Inferior parietal cortex (tissue), 1 donor: ENCODE measurements at regions not wholly inside any gene's neighbourhood (a gene's known extent, or its start where the extent isn't known, plus 50 kb on each side); places are given as distances from the start of the nearest gene placed in this dataset.
"Not testable (repeated sequence)": the region's sequence is repeated elsewhere in the genome, so short reads cannot be mapped to it uniquely, and the experiment has no call there.

Source experiments
- DNase-seq: peaks from one replicate; pipeline ENCODE4 v3.0.0-alpha.2; 2016; ENCODE audit errors: extremely low spot score

DNA sequence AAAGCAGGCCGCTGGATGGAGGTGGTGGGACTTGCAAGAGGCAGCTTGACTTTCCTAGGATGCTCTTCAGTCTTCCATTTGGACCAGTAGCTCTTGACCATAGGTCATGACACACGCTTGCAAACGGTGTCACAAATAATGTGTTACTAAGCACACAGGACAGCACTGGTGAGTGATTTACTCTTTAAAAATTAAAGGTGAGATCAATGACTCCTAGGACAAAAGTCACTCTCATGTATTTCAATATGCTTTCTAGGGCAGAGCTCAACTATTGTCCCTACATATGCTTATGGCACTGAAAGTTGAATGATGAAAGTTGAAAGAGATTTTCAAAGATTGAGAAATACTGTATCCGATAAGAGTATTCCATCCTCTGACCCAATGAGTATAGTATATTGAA lies 496.7 kb downstream of the EBF1 start:
- no peak for DNase-seq

DNA sequence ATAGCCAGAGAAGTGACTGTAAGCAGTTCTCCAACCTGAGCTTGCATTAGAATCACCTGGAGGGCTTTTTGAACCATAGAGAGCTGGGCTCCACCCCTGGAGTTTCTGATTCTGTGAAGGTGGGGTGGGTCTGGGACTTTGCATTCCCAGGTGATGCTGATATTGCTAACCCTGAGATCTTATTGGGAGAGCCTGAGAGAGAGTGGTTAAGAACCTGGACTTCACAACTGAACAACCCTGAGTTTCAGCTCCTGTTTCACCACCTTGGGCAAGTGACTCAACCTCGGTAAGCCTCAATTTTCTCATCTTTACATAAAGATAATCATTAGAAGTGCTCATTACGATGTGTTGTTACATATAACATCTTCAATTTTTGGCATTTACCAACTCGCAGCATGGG lies 498.6 kb downstream of the EBF1 start:
- no peak for DNase-seq

DNA sequence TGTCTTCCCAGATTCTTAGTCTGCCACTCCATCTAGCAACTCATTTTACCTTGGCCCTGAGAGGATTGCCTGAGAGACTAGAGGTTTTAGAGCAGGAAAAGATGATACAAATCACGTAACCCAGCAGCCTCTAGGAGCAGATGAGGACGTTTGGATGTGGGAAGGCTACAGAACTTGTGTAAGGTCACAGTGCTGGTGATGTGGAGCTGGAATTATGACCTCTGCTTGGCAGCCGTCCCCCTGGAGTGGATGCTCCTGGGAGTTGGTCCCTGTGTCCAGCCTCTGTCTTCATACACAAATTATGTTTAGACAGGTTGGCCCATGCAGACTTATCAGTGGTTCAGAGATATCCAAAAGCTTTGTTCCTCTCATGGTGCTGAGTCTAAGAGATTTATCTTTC lies 499.0 kb downstream of the EBF1 start:
- DNase-seq: no peak

DNA sequence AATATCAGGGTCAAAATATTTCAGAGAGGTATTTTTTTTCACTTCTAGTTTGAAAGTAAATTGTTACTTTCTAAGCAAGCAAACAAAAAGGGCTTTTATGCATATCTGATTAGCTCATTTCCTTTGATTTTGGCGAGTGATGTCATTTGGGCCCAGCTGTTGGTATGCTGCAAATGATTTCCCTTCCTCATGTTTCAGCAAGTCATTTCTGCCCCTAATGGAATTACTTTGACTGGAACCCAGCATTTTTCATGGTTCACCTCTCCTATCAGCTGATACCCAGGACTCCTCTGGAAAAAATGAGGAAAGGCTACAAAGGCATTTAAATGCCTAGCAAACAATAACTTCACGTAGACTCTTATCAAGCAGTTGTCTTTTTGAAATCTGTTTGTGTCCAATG lies 500.6 kb downstream of the EBF1 start:
- no peak for DNase-seq

- DNase-seq: no peak
These were observed 505.0 kb downstream of the EBF1 start for GRCh38 chr5:158594595-158595242.

DNA sequence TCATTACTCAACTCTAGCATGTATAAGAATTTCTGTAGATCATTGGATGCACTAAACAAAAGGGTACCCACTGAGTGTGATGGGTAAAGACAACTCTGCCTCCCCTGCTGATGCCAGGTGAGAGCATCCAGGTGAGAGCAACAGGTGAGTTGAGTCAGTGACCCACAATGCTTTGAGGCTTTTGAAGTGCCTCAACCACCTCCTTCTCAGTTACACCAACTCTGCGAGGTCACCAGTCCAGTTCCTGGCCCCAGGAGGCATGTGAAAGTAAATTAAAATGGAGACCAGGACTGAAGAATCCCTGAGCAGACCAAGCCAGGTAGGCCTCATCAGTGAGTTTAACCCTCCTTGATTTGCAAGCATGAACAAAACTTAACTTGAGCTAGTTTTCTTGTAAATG lies 505.8 kb downstream of the EBF1 start:
- DNase-seq: no peak

- DNase-seq: no peak
These were observed 508.3 kb downstream of the EBF1 start for GRCh38 chr5:158591301-158591863.

DNA sequence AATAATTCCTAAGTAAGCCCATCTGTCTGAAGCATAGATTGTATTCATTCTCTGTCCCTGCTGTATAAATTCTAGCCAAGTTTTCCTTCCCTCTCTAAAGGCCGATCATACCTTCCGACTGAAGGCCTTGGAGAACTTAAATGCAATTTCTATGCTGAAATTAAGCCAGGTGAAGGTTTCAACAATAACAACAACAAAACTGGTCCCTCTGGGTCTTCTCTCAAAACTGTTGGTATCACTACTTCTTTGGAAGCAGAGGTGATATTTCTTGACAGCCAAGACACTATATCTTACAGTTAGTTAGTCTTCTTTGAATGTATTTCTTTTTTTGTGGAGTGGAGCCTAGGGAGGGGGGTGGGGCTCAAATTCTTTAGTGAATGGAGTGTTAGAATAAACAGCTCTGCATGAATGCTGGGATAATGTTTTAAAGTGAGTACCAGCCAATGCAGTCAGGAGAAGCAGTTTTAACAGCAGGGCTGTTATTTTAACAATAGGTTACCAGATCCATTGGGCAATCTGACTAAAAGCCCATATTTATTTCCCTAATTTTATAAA lies 508.9 kb downstream of the EBF1 start:
- no peak for DNase-seq

DNA sequence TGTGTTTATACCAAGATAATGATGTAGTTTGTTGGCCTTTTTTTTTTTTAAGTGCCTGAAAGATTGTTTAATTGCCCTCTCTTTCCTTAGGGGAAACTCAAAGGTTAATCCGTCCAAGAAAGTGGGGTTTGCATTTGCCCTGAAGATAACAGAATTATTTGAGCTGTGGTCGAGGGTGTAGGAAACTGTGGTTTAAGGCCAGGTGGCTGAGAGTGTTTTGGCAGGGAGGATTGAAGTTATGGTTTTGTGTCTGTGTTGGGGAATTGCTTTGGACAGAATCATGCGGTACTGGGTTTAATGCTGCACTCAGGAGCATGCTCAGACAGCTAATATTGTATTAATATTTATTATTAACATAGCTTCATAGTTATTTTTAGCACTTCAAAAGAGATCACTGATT lies 509.8 kb downstream of the EBF1 start:
- DNase-seq: no peak

- no peak for DNase-seq
These were observed 511.1 kb downstream of the EBF1 start for GRCh38 chr5:158588617-158589016.

DNA sequence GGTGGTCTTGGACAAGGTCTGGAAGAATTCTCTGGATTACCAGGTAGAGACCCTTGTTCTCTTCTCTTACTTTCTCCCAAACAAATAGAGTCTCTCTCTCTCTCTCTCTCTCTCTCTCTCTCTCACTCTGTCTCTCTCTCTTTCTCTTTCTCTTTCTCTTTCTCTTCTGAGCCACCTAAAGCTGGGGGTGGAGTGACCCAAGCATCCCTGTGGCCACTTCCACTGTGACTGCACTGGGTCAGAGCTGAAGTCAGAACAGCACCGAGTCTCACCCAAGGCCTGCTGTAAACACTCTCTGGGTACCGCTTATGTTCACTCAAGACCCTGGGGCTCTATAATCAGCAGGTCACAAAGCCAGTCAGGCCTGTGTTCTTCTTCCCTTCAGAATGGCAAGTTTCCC lies 513.7 kb downstream of the EBF1 start:
- no peak for DNase-seq

DNA sequence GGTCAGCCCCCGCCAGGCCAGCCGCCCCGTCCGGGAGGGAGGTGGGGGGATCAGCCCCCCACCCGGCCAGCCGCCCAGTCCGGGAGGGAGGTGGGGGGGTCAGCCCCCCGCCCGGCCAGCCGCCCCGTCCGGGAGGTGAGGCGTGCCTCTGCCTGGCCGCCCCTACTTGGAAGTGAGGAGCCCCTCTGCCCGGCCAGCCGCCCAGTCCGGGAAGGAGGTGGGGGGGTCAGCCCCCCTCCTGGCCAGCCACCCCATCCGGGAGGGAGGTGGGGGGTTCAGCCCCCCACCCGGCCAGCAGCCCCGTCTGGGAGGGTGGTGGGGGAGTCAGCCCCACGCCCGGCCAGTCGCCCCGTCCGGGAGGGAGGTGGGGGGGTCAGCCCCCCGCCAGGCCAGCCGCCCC lies 517.0 kb downstream of the EBF1 start:
- DNase-seq: not testable (repeated sequence)

GRCh38 chr5:158573829-158574228 lies 525.9 kb downstream of the EBF1 start:
- DNase-seq: no peak

GRCh38 chr5:158570502-158570901 lies 529.2 kb downstream of the EBF1 start:
- DNase-seq: no peak

DNA sequence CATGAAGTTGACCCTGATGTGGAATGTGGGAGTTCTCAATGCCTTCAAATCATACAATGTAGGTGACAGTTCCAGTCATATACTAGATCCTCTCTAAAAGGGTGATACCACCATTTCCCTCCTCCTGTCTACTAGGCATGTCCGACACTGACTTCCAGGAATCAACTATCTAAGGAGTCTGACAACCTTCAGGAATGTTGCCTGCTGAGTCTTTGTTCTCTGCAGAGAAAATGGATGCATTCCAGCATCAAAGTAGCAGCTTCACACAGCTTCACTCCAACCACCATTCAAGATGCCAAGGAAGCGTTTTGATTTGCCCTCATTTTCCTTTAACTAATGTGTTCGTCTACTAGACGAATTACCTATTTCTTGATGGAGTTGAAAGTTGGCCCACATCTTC lies 530.2 kb downstream of the EBF1 start:
- DNase-seq: no peak

- no peak for DNase-seq
These were observed 534.5 kb downstream of the EBF1 start for GRCh38 chr5:158565017-158565789.

GRCh38 chr5:158563760-158564390 lies 535.8 kb downstream of the EBF1 start:
- DNase-seq: no peak

DNA sequence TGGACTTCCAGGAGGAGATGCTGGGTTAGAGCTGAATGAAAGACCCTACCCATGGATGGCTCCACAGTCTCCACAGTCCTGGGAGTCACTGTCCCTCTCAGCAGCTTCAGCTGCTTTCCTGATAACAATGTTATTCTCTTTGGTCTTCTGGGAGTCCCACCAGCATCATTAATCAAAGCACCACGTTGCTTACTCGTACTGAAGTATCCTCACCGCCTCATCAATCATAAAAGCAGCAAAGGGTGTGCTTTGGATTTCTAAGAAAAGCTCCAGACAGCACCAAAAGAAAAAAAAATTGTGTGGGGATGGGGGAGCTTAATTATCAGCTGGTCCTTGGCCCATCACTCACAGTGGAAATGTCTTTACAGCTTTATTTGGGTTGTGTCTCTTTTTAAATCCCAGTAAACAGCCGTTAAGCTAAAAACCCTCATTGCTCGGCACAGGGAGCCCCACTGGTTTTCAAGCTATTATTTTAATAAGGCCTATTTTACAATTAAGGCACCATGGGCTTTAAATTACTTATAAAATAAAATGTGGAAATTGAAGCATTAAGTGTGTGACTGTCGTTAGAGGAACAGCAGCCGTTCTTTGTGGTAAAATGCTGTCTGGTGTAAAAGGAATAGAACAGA lies 538.0 kb downstream of the EBF1 start:
- no peak for DNase-seq

- no peak for DNase-seq
These were observed 539.5 kb downstream of the EBF1 start for GRCh38 chr5:158560170-158560569.

GRCh38 chr5:158559643-158560042 lies 540.1 kb downstream of the EBF1 start:
- DNase-seq: no peak

DNA sequence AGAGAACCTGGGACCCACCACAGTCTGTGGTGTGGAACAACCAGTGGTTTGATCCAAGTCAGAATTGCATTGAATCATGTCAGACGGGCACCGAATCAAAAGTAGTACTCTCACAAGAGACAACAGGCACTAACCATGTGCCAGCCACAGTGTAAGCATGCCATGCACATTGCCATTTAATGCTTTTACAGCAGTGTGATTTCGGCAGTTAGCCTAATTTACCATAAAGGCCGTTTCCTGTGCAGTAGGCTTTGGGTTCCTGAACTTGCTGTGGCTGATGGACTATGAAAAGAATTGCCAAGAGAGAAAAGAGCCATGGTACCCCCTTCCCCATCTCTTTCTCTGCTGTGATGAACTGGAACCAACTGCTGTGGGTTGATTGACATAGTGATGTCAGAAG lies 540.6 kb downstream of the EBF1 start:
- DNase-seq: no peak

DNA sequence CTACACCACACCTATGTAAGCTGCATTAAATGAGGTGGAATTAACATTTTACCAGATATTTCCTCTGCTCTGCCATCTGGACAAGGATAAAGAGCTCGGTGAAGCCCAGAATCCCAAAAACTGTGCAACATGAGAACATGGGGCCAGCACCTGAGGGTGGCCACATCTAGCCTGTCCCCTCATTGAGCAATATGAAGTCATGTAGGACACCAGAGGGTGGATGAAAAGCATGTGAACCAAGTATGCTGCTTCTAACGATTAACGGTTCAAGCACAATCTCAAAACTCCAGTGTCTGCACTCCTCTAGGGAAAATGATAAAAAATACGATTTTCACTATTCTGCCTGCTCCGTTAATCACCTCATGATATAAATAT lies 545.8 kb downstream of the EBF1 start:
- no peak for DNase-seq
